Suprapubic skin (tissue), 4 donors: ENCODE measurements at regions not wholly inside any gene's neighbourhood (a gene's known extent, or its start where the extent isn't known, plus 50 kb on each side); places are given as distances from the start of the nearest gene placed in this dataset.

ENCODE experiments used
- DNase-seq, 2 donors: peaks; one replicate each; pipeline ENCODE4 v3.0.0-alpha.2; 2019; ENCODE audit warnings: low spot score in 2 of 2
- H3K27ac ChIP-seq: fragments of 200-600 bp; sonication (generic); one replicate; pipeline ENCODE4 v1.5.1; 2019
- H3K27me3 ChIP-seq: fragments of 200-600 bp; sonication (generic); one replicate; pipeline ENCODE4 v1.5.1; 2019
- H3K36me3 ChIP-seq: fragments of 200-600 bp; sonication (generic); one replicate; pipeline ENCODE4 v1.5.1; 2019
- H3K4me1 ChIP-seq: fragments of 200-600 bp; sonication (generic); one replicate; pipeline ENCODE4 v1.5.1; 2019
- H3K4me3 ChIP-seq: fragments of 200-600 bp; sonication (generic); one replicate; pipeline ENCODE4 v1.5.1; 2019; ENCODE audit warnings: mild to moderate bottlenecking
- H3K9me3 ChIP-seq: fragments of 200-600 bp; sonication (generic); one replicate; pipeline ENCODE4 v1.5.1; 2019
- EP300 ChIP-seq: sonication (generic); formaldehyde crosslinking; IDR thresholded peaks from one replicate; pipeline ENCODE4 v1.6.1; 2017; ENCODE audit warnings: antibody characterized with exemption
- POLR2A ChIP-seq, 2 donors: fragments of 450-650 bp; IDR thresholded peaks; one replicate each; pipeline ENCODE4 v1.6.1; 2017; ENCODE audit warnings: antibody characterized with exemption in 2 of 2, mild to moderate bottlenecking in 2 of 2, moderate library complexity in 2 of 2
- POLR2AphosphoS5 ChIP-seq, 3 donors: sonication (generic); formaldehyde crosslinking; IDR thresholded peaks; one replicate each; pipeline ENCODE4 v1.6.1; 2017; ENCODE audit warnings: antibody characterized with exemption in 3 of 3
- whole genome bisulfite sequencing: methylation state at CpG from one replicate; pipeline ENCODE4 v1.1.5; 2018; 5-methylcytosine and 5-hydroxymethylcytosine counted together
- TF ChIP-seq, protein P1 (sequence below), 2 donors: fragments of 200-600 bp in 1 of 2; fragments of 450-650 bp in 1 of 2; sonication (generic) in 1 of 2; IDR thresholded peaks; one replicate each; pipeline ENCODE4 v1.5.1; 2016 to 2019; ENCODE audit warnings: antibody characterized with exemption in 2 of 2, mild to moderate bottlenecking in 1 of 2, moderate library complexity in 1 of 2

DNA sequence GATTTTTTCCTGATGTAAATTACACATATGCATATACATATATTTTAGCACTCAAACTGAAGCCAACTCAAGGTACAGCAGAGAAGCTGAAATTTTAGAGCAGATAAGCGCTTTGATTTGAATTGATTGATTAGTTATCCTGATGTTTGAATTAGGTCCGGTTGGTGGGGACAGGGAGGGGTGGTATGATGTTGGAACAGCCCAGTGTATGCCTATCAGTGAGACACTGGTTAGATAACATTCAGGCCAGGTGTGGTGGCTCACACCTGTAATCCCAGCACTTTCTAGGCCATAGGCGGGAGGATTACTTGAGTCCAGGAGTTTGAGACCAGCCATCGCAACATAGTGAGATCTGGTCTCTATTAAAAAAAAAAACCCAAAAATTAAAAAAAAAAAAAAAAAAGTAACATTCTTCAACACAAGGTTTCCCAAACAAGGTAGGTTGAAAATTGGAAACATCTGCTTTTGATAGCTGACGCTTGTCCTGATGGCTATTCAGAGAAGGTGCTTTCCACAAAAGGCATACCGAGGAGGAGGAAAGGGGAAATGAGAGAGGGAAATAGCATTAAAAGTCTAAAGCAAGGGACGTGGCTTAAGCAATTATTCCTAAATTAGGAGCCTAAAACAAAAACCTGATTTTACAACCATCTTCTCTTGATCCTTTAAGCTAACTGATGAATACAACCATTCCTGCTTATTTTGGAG is 288.4 kb upstream of the JARID2 start:
- H3K36me3 ChIP-seq = no peaks in the 10 kb centered on the region
- no peaks in the 10 kb centered on the region for H3K4me1 ChIP-seq
- H3K4me3 ChIP-seq = no peak overlapping the region
- no peak for DNase-seq
- no peak overlapping the region for H3K27ac ChIP-seq
- H3K27me3 ChIP-seq = no peaks in the 10 kb centered on the region
- WGBS = 73% methylated on average over 7 of the region's 7 CpGs
- no peaks in the 10 kb centered on the region for H3K9me3 ChIP-seq
- no peak for TF ChIP-seq EP300
- no peak for TF ChIP-seq POLR2A (IDR thresholded peaks at IDR 0.05)
- TF ChIP-seq, protein P1, sequence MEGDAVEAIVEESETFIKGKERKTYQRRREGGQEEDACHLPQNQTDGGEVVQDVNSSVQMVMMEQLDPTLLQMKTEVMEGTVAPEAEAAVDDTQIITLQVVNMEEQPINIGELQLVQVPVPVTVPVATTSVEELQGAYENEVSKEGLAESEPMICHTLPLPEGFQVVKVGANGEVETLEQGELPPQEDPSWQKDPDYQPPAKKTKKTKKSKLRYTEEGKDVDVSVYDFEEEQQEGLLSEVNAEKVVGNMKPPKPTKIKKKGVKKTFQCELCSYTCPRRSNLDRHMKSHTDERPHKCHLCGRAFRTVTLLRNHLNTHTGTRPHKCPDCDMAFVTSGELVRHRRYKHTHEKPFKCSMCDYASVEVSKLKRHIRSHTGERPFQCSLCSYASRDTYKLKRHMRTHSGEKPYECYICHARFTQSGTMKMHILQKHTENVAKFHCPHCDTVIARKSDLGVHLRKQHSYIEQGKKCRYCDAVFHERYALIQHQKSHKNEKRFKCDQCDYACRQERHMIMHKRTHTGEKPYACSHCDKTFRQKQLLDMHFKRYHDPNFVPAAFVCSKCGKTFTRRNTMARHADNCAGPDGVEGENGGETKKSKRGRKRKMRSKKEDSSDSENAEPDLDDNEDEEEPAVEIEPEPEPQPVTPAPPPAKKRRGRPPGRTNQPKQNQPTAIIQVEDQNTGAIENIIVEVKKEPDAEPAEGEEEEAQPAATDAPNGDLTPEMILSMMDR (IDR thresholded peaks at IDR 0.05) = no peak
- TF ChIP-seq POLR2AphosphoS5 (IDR thresholded peaks at IDR 0.05) = no peak

DNA sequence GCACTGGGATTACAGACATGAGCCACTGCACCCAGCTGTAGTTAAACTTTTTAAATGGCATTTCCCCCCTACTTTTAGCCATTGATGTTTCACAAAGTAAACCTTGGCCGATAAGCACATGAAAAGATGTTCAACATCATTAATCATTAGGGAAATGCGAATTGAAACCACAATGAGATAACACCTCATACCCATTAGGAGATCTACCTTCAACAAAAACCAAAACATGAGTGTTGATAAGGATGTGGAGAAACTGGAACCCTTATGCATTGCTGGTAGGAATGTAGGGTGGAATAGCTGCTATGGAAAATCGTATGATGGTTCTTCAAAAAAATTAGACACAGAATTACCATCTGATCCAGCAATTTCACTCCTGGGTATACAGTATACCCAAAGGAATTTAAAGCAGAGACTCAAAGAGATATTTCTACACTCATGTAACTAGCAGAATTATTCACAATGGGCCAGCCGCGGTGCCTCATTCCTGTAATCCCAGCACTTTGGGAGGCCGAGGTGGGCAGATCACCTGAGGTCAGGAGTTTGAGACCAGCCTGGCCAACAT is 286.5 kb upstream of the JARID2 start:
- DNase-seq = no peak
- WGBS = 76% methylated on average over 6 of the region's 6 CpGs
- Histone ChIP-seq H3K36me3 (no peaks in the 10 kb centered on the region), H3K9me3 (no peaks in the 10 kb centered on the region), H3K4me1 (no peaks in the 10 kb centered on the region), H3K4me3 (no peak overlapping the region), H3K27me3 (no peaks in the 10 kb centered on the region), H3K27ac (no peak overlapping the region)
- TF ChIP-seq EP300 = no peak
- TF ChIP-seq, protein P1 (IDR thresholded peaks at IDR 0.05) = no peak

DNA sequence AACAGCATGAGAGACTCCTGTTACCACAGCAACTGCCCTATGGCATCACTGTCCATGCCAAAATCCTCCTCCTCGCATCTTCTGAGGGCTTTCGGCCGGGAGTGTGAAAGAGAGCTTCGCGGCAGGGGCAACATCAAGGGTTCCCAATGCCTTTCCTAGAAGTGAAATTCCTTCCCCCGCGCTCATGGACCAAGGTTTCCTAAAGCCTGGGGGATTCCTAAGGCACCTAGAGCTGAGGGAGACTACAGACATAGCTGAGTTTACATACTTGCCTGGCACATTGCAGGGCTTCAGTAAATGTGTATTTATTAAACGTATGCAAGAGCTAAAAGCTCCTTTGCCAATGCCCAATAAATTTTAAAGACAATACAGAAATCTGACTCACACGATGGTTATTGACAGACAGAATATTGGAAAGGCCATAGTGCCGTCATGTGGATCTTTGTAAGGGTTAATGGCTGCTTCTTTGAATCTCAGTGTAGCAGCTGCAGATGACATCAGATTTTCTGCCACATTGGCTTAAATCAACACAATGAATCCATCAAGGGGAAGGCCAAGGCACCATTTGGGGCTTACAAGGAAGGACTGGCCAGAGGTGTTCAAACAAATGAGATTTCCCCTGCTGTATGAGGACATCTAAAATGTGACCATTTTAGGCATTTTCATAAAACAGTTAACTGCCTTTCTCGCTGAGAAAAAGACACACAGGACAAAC is 281.2 kb upstream of the JARID2 start:
- Histone ChIP-seq H3K4me1 (no peaks in the 10 kb centered on the region), H3K27me3 (no peaks in the 10 kb centered on the region), H3K9me3 (no peaks in the 10 kb centered on the region), H3K36me3 (no peaks in the 10 kb centered on the region), H3K27ac (no peak overlapping the region), H3K4me3 (no peak overlapping the region)
- TF ChIP-seq EP300 = no peak
- TF ChIP-seq POLR2AphosphoS5 (IDR thresholded peaks at IDR 0.05) = no peak
- TF ChIP-seq, protein P1 (IDR thresholded peaks at IDR 0.05) = no peak
- WGBS = 71% methylated on average over 11 of the region's 11 CpGs
- no peak for DNase-seq

DNA sequence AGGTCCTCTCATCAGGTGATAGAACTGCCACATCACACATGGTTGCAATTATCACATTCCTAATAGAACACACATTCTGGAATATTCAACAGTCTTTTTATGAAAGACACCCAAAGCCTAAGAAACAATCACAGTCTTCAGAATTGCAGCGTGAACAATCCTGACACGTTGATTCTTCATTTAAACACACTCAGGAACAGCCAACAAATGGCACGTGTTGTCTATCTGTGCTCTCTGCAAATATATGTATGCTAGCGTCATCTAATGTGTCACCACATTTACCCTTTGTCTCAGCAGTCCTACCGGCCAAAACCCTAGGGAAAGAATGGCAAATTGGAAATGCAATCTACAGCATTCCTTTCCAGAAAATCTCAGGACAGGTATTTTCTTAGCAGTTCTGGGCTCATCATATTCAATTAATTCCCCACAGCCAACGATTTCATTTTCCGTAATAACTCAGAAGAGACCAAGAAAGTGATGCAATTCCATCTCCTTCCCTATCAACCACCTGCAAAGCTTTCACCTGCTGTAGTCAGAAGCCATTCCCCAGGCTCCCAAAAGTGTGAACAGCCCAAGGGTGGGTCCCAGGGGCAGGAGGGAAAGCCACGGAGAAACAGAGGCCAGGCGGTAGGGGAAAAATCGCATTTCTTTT is 280.3 kb upstream of the JARID2 start:
- 73% methylated on average over 10 of the region's 10 CpGs for WGBS
- no peak for DNase-seq
- no peak overlapping the region for H3K27ac ChIP-seq
- H3K4me3 ChIP-seq = no peak overlapping the region
- H3K27me3 ChIP-seq = no peaks in the 10 kb centered on the region
- no peaks in the 10 kb centered on the region for H3K36me3 ChIP-seq
- H3K9me3 ChIP-seq = no peaks in the 10 kb centered on the region
- H3K4me1 ChIP-seq = no peaks in the 10 kb centered on the region
- TF ChIP-seq, protein P1 (IDR thresholded peaks at IDR 0.05) = no peak
